ENCODE measurements at regions not wholly inside any gene's neighbourhood (a gene's known extent, or its start where the extent isn't known, plus 50 kb on each side); places are given as distances from the start of the nearest gene placed in this dataset.

DNA sequence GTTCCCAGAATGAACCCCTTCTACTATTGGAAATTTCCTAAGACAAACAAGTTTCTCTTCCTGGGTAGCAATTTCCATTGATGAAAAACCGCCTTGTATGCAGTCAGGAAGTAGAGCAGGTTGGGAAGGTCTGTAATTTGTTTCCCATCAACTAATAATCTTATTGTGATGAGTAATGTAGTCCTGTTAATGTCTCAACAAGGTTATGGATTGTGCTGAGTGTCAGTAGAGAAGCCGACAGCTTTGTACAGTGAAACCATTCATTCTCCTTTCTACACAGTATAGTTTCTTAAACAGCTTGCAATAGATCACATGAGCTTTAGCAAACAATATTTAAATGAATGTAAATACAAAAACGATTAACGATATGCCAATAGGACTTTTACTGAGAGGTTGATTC lies 355.4 kb upstream of the WWC1 start:
- TF ChIP-seq POLR2AphosphoS5 (IDR thresholded peaks at IDR 0.05; ENCODE audit: insufficient read depth, low read depth, low read length): no peak
- TF ChIP-seq, protein P1, sequence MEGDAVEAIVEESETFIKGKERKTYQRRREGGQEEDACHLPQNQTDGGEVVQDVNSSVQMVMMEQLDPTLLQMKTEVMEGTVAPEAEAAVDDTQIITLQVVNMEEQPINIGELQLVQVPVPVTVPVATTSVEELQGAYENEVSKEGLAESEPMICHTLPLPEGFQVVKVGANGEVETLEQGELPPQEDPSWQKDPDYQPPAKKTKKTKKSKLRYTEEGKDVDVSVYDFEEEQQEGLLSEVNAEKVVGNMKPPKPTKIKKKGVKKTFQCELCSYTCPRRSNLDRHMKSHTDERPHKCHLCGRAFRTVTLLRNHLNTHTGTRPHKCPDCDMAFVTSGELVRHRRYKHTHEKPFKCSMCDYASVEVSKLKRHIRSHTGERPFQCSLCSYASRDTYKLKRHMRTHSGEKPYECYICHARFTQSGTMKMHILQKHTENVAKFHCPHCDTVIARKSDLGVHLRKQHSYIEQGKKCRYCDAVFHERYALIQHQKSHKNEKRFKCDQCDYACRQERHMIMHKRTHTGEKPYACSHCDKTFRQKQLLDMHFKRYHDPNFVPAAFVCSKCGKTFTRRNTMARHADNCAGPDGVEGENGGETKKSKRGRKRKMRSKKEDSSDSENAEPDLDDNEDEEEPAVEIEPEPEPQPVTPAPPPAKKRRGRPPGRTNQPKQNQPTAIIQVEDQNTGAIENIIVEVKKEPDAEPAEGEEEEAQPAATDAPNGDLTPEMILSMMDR (IDR thresholded peaks at IDR 0.05; ENCODE audit: extremely low read depth in 1 of 2, insufficient read depth in 1 of 2, low read depth in 1 of 2, low read length in 2 of 2): no peak
- no peak for TF ChIP-seq POLR2A (IDR thresholded peaks at IDR 0.05; ENCODE audit: low read depth, low read length)
- TF ChIP-seq EZH2 (IDR thresholded peaks at IDR 0.05; ENCODE audit: borderline replicate concordance, low read depth, low read length, severe bottlenecking): no peak
- TF ChIP-seq, protein P2, sequence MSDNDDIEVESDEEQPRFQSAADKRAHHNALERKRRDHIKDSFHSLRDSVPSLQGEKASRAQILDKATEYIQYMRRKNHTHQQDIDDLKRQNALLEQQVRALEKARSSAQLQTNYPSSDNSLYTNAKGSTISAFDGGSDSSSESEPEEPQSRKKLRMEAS (IDR thresholded peaks at IDR 0.05; ENCODE audit: insufficient read depth, insufficient read length): no peak
- no peak for TF ChIP-seq FOS (IDR thresholded peaks at IDR 0.05; ENCODE audit: borderline replicate concordance, insufficient read depth, low read length)
- TF ChIP-seq GATA2 (IDR thresholded peaks at IDR 0.05; ENCODE audit: insufficient read depth, insufficient read length, low read depth, low read length): no peak

Data from endothelial cell of umbilical vein (primary cell).